ENCODE measurements at regions not wholly inside any gene's neighbourhood (a gene's known extent, or its start where the extent isn't known, plus 50 kb on each side); places are given as distances from the start of the nearest gene placed in this dataset.
"Not testable (repeated sequence)": the region's sequence is repeated elsewhere in the genome, so short reads cannot be mapped to it uniquely, and the experiment has no call there.

DNA sequence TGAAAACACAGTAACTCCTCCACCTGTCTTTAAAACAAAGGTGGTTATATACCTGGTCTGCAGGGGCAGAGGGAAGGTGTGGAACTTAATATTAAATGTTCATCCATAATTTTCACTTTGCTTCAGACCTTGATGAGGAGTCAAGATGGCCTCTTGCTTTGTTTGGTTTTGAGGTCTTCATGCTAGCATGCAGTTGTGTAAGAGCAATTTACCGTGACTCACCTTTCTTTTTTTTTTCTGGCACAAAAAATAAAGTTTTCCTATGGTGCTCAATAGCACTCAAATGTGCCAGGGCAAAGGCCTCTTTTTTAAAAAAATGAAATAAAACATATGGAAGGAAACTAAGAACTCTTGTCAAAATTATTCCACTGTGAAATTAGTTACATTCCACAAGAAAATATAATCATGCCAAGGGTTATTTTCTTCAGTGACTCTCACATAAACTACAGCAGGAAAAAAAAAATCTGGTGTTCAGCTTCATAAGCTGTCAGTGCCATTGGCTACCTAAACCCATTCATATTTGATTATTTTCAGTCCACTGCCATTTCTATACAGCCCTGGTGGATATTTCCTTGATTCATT lies 128.2 kb downstream of the SLC7A11 start:
- no peak for DNase-seq (ENCODE audit: low spot score)

DNA sequence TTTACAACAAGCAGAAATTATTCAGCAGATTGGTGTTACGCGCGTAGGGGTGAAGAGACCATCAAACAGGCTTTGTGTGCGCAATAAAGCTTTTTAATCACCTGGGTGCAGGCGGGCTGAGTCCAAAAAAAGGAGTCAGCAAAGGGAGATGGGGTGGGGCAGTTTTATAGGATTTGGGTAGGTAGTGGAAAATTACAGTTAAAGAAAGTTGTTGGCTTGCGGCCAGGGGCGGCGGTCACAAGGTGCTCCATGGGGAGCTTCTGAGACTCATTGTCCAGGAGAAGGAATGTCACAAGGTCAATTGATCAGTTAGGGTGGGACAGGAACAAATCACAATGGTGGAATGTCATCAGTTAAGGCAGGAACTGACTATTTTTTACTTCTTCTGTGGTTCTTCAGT lies 129.3 kb downstream of the SLC7A11 start:
- not testable (repeated sequence) for DNase-seq (ENCODE audit: low spot score)

DNA sequence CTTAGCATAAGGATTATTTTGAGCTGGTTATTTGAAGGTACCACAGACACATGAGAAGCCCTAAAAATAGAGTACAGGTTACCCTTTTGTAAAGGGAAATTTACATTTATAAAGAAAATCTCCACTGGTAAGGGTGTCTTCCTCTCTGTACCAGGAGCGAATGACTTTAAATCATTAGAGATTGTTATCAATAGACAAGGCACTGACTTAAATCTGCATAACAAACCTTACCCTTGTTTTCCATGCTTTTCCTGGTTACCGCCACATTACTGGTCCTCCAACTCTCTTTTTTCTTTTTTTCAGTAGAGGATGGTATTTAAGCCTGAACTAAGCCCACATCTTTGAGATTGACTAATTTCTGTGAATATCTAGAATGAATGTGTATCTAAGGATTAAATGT lies 129.8 kb downstream of the SLC7A11 start:
- DNase-seq (ENCODE audit: low spot score) = no peak

DNA sequence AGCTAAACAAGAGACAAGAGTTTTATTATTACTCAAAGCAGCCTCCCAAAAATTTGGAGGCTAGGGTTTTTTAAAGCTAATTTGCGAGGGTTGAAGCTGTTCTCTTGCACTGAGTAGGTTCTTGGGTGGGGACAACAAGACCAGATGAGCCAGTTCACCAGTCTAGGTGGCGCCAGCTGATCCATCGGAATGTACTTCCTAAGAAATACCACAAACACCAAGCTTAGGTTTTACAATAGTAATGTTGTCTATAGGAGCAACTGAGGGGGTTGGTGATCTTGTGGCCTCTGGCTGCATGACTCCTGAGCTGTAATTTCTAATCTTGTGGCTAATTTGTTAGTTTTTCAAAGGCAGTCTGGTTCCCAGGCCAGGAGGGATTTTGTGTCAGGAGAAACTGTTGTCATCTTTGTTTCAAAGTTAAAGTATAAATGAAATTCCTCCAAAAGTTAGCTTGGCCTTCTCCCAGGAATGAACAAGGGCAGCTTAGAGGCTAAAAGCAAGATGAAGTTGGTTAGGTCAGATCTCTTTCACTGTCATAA lies 130.6 kb downstream of the SLC7A11 start:
- DNase-seq (ENCODE audit: low spot score) = no peak

DNA sequence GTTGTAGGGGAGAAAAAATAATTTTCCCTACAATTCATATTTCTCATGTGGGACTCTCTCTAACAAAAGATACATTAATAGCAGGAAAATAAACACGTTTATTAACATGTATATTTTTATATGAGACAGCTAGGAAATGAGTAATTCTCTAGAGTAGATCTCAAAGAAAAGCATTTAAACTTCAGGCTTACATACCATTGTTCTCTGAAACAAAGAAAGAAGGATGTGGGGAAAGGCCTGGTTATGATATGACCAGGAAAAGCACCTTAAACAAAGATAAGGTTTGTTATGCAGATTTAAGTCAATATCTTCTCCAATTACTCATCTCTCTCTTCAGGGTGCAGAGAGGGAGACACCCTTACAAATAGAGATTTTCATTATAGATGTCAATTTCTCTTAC lies 131.3 kb downstream of the SLC7A11 start:
- no peak for DNase-seq (ENCODE audit: low spot score)

DNA sequence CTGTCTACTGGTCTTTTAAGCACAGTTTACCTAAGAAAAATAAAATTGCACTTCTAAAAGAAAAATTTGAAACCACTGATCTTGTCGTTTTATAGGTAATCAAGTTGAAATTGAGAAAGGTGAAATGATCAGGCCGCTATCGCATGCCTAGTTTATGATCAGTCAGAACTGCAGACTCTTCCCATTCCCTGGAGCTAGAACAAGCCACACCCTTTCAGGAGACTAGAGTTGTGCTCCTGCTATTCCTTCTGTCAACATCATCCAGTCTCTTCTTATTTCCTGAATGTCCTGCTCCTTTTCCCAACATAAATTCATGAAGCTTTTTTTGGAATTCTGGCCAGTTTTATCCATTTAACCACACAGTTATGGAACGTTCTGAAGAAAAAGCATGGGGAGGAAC lies 135.1 kb downstream of the SLC7A11 start:
- DNase-seq (ENCODE audit: low spot score) = no peak

DNA sequence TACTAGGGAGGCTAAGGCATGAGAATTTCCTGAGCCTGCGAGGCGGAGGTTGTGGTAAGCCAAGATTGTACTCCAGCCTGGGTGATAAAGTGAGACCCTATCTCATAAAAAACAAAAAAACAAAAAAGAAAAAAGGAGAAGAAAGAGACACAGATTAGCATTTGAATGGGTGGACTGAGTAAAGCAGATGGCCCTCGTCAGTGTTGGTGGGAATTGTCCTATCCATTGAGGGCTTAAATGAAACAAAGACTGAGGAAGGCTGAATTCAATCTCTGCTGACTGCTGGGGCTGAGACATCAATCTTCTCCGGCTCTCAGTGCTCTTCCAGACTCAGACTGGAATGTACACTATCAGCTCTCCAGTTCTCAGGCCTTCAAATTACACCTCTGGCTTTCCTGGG lies 136.8 kb downstream of the SLC7A11 start:
- DNase-seq (ENCODE audit: low spot score) = no peak

DNA sequence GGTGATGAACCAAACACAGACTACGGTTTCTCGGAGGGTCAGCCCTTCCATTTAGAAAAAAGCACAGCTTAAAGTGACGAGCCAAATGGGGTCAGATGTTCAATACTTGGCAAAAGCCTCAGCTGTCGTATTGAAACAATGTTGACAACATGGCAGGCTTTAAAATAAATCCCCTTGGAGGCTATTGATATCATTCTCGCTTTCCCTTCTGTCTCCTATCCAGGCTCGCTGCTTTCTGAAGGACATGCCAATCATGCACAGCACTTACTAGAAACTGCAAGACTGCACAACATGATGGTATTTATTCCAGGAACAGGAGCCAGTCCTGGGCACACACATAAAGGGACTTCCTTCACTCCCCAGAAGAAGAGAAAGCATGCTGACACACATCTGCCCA lies 137.9 kb downstream of the SLC7A11 start:
- DNase-seq (ENCODE audit: low spot score) = no peak

DNA sequence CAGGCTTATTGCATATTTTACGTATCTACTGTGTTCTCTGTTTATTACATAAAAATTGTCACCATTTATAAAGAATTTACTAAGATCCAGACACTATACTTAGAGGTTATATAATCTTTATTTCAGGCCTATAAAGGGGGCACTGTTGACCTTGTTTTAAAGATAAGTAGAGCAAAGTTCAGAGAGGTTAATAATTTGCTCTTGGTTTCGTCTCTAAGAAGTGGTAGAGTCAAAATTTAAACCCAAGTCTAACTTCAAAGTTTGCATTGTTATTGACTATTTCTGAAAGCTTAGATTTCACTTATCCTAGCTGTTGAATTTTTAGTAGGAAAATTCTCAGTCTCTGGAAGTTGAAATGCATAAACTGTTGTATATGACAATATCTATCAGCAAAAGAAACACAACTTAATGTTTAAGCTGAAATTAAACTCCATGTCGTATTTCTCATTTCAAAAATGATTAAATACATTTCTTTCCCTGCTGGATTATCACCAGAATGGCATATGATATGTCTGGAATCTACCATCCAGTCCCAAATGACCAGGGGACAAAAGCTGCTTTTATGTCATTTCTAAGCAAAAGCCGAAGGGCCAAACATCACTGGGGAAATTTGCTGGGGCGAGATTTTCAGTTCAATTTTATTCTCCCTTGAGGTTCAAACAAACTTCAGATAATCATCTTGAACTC lies 138.4 kb downstream of the SLC7A11 start:
- DNase-seq (ENCODE audit: low spot score) = no peak

DNA sequence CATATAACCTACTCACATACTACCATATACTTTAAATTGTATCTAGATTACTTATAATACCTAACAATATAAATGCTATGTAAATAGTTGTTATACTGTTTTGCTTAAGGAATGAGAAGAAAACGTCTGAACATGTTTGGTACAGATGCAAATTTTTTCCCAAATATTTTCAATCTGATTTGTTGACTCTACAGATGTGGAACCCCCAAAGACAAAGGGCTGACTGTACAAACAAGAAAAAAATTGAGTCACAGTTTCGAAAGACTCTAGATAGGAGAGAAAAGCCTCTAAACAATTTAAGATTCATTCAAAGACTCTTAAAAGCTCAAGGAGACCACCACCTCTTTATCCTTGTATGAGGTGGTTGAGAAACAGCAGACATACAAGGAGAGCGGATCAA lies 142.8 kb downstream of the SLC7A11 start:
- no peak for DNase-seq (ENCODE audit: low spot score)

DNA sequence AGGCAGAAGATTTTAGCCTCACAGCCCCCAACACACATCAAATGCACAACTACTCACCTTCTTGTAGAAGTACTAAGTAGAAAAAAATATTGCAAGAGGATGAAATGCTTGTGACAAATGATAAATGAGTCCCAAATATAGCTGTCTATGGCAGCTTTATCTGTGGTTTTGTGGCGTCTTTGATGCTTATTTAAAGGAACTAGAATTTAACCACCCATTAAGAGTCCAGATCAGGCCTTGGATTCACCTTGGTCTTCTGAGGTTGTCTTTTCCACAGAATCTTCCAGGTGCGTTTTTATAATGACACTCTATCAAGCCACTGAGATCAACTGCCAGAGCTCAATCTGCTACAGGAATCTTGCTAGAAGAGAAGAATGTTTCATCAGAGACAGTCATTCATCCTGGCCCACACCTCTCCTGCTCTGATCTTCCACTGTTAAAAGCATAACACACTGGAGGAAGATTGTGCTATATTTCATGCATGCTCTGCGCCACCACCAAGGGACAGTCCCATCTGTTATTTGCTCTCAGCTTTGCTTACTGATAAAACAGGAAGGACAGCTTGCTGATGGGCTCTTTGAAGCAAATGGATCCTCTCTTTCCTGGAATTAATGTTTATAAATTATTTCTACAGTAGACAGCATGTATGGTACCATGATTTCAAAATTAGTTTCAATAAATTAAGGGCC lies 144.1 kb downstream of the SLC7A11 start:
- DNase-seq (ENCODE audit: low spot score) = no peak

DNA sequence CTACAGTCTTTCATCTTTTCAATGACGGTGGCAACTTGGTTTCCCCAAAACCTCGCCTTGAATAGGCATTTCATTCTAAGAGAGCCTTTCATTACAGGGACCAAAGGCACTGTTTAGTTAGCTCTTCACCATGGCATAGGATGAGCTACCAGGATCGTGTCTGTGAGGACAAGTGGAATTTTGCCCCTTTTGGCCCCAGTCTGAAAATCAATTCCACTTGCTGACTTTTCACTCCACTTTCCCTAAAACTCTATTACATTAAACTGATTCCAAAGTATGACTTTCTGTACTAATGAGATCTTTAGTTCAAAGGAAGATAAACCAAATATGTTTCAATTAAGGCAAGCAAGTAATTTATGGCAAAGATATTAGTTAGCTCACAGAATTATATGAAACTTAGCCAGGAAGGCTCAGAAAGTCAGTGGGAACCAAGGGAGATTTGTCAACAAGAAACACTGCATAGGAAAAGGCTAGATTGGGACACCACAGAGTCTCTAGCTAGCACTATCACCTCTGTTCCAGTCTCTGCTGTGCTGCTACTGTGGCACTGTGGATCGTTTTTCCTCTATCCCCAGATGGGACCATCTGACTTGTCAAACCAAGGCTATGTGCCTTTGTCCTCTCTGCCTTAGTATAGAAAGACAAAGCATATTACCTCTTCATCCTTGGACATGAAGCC lies 145.6 kb downstream of the SLC7A11 start:
- no peak for DNase-seq (ENCODE audit: low spot score)

DNA sequence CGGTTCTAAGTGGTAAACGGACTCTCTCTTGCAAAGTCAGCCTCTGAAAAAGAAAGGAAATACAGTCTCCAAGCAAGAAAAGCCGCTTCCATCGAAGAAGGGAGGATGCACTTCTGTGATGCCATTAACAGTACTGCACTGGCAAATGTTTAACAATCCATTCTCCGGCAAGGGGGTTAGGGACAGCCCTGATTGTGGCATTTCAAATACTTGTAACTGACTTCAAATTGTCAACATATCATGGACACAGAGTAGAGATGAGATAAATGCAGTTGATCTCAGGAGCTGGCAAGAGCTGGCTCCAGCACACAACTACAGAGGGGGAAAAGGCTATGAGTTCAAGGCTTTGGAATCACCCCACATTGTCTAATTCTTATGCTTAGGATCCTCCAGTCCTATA lies 146.8 kb downstream of the SLC7A11 start:
- no peak for DNase-seq (ENCODE audit: low spot score)

DNA sequence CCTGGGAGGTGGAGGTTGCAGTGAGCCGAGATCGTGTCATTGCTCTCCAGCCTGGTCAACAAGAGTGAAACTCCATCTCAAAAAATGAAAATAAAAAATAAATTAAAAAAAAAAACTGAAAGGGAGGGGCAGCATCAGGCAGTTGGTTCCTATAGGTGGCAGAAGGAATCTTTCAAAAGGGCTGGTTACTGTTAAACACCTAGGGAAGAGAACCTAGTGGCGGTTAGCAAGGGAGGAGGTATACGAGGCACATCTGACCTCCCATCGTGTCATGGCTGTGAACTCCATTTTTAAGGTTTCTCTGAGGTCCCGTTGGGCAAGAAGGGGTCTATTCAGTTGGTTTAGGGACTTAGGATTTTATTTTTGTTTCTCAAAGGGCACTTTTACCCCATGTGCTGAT lies 150.1 kb downstream of the SLC7A11 start:
- no peak for DNase-seq (ENCODE audit: low spot score)

DNA sequence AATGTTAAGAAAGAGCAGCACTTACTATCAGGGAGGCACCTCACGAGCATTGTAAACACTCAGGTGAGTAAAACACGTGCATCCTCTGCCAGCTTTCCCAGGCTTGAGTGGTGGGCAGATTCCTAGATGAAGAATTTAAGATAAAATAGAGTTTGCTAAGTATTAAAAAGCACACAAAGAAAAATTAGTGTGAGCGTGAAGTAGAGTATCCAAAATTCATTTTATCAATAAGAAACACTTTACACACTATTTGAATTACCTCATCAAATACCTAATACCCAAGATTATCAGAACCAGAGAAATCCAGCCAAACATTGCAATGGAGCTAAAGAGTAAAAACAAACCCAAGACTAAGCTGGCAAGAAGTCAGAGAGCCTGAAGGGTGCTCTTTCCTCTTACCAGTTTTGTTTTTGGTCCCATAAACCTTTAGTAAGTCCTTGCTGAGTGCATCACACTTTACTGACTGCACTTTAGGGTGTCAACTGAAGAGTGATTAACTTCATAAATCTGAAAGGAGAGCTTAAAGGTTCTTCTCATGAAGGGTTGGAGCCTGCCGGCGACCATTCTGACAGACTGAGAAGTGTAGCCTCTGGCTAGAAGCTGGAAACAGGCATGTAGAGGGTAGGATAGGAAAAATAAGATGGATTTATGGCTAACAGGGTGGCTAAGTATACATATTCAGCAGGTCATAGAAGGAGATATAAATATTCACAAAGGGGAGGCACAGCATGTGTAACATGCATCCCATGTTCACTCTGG lies 151.1 kb downstream of the SLC7A11 start:
- no peak for DNase-seq (ENCODE audit: low spot score)

DNA sequence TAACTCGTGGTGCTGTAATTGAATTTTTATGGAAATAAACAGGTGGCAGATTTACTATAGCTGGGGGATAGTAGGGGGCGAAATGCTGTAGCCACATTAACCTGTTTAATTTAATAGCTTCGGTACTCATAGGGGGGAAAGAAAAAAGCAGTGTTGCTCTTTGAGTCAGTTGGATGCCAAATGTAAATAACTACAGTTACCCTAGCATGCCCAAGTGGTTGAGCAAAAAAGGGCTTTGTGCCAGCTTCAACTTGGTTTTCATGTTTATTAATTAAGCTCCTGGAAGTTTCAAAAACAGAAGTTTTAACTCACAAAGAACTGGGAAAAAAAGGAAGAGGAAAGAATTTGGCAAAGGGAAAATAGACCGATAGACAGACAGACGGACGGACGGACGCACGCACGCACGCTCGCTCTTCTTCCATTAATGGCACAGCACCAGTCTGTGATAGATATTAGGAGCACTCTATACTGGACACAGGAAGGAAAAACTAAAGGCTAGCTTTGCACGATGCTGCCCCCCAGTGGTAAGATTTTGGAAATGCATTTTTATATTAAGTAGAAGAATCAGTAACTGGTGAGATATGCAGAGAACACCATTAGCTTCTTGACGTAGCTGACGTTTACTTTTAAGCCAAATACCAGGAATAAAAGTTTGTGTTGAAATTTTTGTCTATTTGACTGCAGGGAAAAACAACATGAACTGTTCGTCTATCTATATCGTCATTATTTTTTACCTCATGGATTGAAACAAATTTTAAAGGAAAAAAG lies 151.8 kb downstream of the SLC7A11 start:
- DNase-seq (ENCODE audit: low spot score) = no peak

DNA sequence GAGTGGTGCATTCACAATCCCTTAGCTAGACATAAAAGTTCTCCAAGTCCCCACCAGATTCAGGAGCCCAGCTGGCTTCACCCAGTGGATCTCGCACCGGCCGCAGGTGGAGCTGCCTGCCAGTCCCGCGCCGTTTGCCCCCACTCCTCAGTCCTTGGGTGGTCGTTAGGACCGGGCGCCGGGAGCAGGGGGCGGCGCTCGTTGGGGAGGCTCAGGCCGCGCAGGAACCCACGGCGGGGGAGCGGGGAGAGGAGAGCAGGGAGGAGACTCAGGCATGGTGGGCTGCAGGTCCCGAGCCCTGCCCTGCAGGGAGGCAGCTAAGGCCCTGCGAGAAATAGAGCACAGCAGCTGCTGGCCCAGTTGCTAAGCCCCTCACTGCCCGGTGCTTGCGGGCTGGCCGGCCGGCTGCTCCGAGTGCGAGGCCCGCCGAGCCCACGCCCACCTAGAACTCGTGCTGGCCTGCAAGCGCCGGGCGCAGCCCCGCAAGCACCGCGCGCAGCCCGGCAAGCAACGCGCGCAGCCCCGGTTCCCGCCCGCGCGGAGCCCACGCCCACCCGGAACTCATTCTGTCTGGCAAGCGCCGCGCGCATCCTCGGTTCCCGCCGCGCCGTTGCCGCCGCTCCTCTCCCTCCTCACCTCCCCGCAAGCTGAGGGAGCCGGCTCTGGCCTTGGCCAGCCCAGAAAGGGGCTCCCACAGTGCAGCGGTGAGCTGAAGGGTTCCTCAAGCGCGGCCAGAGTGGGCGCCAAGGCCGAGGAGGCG lies 153.5 kb downstream of the SLC7A11 start:
- no peak for DNase-seq (ENCODE audit: low spot score)

DNA sequence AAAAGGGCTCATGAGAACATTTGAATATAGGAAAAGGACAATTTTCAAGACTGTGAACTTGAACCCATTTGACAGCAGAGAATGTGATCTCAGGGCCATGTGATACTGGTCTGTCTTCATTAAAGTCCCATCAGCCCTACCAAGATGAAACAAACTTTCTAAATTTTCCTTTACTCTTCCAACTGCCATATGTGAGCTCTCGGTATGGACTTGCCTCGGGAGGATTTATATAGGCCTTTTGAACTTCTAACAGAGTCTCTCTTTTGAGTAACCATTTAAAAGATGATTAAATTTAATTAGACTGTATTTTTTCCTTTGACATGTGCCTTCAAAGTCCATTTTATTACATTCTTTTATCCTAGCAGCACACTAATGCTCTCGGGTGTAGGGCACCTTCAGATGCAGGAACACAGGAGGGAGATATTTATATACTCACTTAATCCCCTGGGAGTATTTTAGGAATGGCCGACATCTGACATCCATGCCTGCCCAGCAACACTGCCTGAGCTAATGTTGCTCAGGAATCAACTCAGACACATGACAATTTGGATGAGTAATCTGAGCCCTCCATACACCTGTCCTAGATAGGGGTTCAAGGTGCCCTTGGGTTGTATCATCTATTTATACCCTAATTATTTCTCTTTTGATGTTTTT lies 155.0 kb downstream of the SLC7A11 start:
- DNase-seq (ENCODE audit: low spot score) = no peak

DNA sequence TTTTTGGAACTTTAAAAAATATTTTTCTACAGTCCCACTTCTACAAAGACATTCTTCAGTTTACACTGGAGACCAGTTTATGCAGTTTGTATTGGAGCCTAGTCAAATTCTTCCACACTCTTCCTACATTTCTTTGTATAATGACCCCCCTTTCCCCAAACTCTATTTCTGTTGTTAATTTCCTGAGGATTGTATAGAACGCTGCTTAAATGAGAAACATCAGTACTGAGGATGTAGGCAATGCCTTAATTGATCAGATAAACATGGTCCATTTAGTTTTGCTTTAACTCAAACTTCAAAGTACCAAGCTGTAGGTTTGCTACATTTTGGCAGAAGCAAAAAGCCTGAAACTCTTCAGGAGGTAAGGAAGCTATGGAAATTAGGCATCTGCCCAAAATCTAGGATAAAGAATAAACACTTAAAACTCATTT lies 155.5 kb downstream of the SLC7A11 start:
- no peak for DNase-seq (ENCODE audit: low spot score)
